WTC11 (cell line): ENCODE measurements at regions not wholly inside any gene's neighbourhood (a gene's known extent, or its start where the extent isn't known, plus 50 kb on each side); places are given as distances from the start of the nearest gene placed in this dataset.
A peak's percentile ranks its signal among the peaks of the same experiment; 100 is the strongest.

ENCODE experiments used
- ATAC-seq: fragments of 200-7000 bp; cut with Tn5 transposase; 2 replicates; pipeline ENCODE4 v1.10.0; 2021; ENCODE audit warnings: mild to moderate bottlenecking, moderate library complexity
- CTCF ChIA-PET: fragments of 300-600 bp; sonication (Branson Sonifier 250); formaldehyde crosslinking; loops from one replicate; lab custom pipeline; 2021; ENCODE audit warnings: antibody characterized with exemption; lab: Charles Lee
- POLR2A ChIA-PET: fragments of 350-600 bp; sonication (Branson Sonifier 250); formaldehyde crosslinking; loops from one replicate; lab custom pipeline; 2021; ENCODE audit warnings: antibody characterized with exemption; lab: Charles Lee
- DNase-seq: peaks from one replicate; pipeline ENCODE4 v3.0.0; 2021; ENCODE audit warnings: low spot score
- H3K27ac Mint-ChIP-seq: 2 replicates; pipeline ENCODE4 v1.8.0; 2021; ENCODE audit warnings: mixed read lengths
- H3K27me3 Mint-ChIP-seq: 2 replicates; pipeline ENCODE4 v1.8.0; 2021; ENCODE audit warnings: low read depth, mild to moderate bottlenecking, moderate library complexity, mixed read lengths
- H3K36me3 Mint-ChIP-seq: 2 replicates; pipeline ENCODE4 v1.8.0; 2021; ENCODE audit warnings: mixed read lengths
- H3K4me1 Mint-ChIP-seq: 2 replicates; pipeline ENCODE4 v1.8.0; 2022; ENCODE audit warnings: mixed read lengths
- H3K4me3 Mint-ChIP-seq: 2 replicates; pipeline ENCODE4 v1.8.0; 2021; ENCODE audit warnings: mild to moderate bottlenecking, moderate library complexity, mixed read lengths
- H3K9me3 Mint-ChIP-seq: 2 replicates; pipeline ENCODE4 v1.8.0; 2021; ENCODE audit warnings: mixed read lengths
- FOXJ3 ChIP-seq: sonication (generic); formaldehyde crosslinking; IDR thresholded peaks from 2 replicates; pipeline ENCODE4 v1.9.0; 2021; ENCODE audit warnings: missing genetic modification reagents, mild to moderate bottlenecking, borderline replicate concordance
- GRHL2 ChIP-seq: fragments of 250-450 bp; sonication (Bioruptor Pico); IDR thresholded peaks from 2 replicates; pipeline ENCODE4 v1.8.0; 2022; ENCODE audit warnings: mild to moderate bottlenecking, moderate library complexity; ENCODE audit not compliant: insufficient replicate concordance, severe bottlenecking
- RELA ChIP-seq: sonication (generic); formaldehyde crosslinking; IDR thresholded peaks from 2 replicates; pipeline ENCODE4 v1.8.1; 2022; ENCODE audit warnings: missing genetic modification reagents, mild to moderate bottlenecking, borderline replicate concordance
- SP1 ChIP-seq: sonication (generic); formaldehyde crosslinking; conservative IDR thresholded peaks from 2 replicates; pipeline ENCODE4 v1.8.1; 2022; ENCODE audit warnings: missing genetic modification reagents
- TP53 ChIP-seq: sonication (generic); formaldehyde crosslinking; IDR thresholded peaks from 2 replicates; pipeline ENCODE4 v1.8.1; 2023; ENCODE audit warnings: mild to moderate bottlenecking, missing genetic modification reagents
- ZNF671 ChIP-seq: fragments of 250-450 bp; sonication (Bioruptor Pico); IDR thresholded peaks from 2 replicates; pipeline ENCODE4 v1.8.0; 2021; ENCODE audit warnings: mild to moderate bottlenecking
- TF ChIP-seq, protein P1 (sequence below): sonication (generic); formaldehyde crosslinking; IDR thresholded peaks from 2 replicates; pipeline ENCODE4 v1.8.1; 2023; ENCODE audit warnings: mild to moderate bottlenecking, missing genetic modification reagents
- TF ChIP-seq, protein P2 (sequence below): sonication (generic); formaldehyde crosslinking; IDR thresholded peaks from 2 replicates; pipeline ENCODE4 v1.8.1; 2023; ENCODE audit warnings: mild to moderate bottlenecking, moderate library complexity, missing genetic modification reagents
- TF ChIP-seq, protein P3 (sequence below): sonication (generic); formaldehyde crosslinking; IDR thresholded peaks from 2 replicates; pipeline ENCODE4 v1.8.0; 2022; ENCODE audit warnings: mild to moderate bottlenecking, missing genetic modification reagents
- TF ChIP-seq, protein P4 (sequence below): fragments of 250-450 bp; sonication (Bioruptor Pico); conservative IDR thresholded peaks from 2 replicates; pipeline ENCODE4 v1.9.0; 2021; ENCODE audit warnings: mild to moderate bottlenecking
- TF ChIP-seq, protein P5 (sequence below): sonication (generic); formaldehyde crosslinking; conservative IDR thresholded peaks from 2 replicates; pipeline ENCODE4 v1.8.1; 2023; ENCODE audit warnings: mild to moderate bottlenecking, low read depth, missing genetic modification reagents, moderate library complexity
- TF ChIP-seq, protein P6 (sequence below): sonication (generic); formaldehyde crosslinking; IDR thresholded peaks from 2 replicates; pipeline ENCODE4 v1.8.1; 2023; ENCODE audit warnings: mild to moderate bottlenecking, missing genetic modification reagents, borderline replicate concordance

DNA sequence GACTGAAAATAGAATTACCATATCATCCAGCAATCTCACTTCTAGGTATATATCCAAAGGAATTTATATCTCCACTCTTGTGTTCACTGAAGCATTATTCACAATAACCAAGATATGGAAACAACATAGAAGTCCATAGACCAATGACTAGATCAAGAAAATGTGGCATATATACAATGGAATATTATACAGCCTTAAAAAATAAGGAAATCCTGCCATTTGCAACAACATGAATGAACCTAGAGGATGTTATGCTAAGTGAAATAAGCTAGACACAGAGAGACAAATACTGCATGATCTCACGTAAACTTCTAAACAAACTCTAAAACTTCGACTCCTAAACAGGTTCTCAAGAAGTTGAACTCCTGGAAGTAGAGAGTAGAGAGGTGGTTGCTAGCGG lies 254.5 kb downstream of the SKIDA1 start:
- ATAC-seq: no peak
- Mint-ChIP-seq H3K9me3 (peaks cover 27% of the 10 kb centered on the region), H3K4me3 (no peak overlapping the region), H3K36me3 (peaks cover 30% of the 10 kb centered on the region), H3K27ac (peak overlapping the region; percentile 36; the same call in 1 of the 2 replicates), H3K27me3 (no peaks in the 10 kb centered on the region), H3K4me1 (peaks cover 5% of the 10 kb centered on the region)
- TF ChIP-seq, protein P1, sequence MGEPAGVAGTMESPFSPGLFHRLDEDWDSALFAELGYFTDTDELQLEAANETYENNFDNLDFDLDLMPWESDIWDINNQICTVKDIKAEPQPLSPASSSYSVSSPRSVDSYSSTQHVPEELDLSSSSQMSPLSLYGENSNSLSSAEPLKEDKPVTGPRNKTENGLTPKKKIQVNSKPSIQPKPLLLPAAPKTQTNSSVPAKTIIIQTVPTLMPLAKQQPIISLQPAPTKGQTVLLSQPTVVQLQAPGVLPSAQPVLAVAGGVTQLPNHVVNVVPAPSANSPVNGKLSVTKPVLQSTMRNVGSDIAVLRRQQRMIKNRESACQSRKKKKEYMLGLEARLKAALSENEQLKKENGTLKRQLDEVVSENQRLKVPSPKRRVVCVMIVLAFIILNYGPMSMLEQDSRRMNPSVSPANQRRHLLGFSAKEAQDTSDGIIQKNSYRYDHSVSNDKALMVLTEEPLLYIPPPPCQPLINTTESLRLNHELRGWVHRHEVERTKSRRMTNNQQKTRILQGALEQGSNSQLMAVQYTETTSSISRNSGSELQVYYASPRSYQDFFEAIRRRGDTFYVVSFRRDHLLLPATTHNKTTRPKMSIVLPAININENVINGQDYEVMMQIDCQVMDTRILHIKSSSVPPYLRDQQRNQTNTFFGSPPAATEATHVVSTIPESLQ: no peak
- TF ChIP-seq, protein P2, sequence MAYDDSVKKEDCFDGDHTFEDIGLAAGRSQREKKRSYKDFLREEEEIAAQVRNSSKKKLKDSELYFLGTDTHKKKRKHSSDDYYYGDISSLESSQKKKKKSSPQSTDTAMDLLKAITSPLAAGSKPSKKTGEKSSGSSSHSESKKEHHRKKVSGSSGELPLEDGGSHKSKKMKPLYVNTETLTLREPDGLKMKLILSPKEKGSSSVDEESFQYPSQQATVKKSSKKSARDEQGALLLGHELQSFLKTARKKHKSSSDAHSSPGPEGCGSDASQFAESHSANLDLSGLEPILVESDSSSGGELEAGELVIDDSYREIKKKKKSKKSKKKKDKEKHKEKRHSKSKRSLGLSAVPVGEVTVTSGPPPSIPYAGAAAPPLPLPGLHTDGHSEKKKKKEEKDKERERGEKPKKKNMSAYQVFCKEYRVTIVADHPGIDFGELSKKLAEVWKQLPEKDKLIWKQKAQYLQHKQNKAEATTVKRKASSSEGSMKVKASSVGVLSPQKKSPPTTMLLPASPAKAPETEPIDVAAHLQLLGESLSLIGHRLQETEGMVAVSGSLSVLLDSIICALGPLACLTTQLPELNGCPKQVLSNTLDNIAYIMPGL (CRISPR knock-in tag): no peak
- TF ChIP-seq, protein P3, sequence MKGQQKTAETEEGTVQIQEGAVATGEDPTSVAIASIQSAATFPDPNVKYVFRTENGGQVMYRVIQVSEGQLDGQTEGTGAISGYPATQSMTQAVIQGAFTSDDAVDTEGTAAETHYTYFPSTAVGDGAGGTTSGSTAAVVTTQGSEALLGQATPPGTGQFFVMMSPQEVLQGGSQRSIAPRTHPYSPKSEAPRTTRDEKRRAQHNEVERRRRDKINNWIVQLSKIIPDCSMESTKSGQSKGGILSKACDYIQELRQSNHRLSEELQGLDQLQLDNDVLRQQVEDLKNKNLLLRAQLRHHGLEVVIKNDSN (CRISPR knock-in tag): no peak
- no peak for TF ChIP-seq ZNF671 (CRISPR knock-in tag)
- no peak for TF ChIP-seq SP1 (CRISPR knock-in tag)
- no peak for TF ChIP-seq RELA (CRISPR knock-in tag)
- TF ChIP-seq TP53 (CRISPR knock-in tag): no peak
- TF ChIP-seq, protein P4, sequence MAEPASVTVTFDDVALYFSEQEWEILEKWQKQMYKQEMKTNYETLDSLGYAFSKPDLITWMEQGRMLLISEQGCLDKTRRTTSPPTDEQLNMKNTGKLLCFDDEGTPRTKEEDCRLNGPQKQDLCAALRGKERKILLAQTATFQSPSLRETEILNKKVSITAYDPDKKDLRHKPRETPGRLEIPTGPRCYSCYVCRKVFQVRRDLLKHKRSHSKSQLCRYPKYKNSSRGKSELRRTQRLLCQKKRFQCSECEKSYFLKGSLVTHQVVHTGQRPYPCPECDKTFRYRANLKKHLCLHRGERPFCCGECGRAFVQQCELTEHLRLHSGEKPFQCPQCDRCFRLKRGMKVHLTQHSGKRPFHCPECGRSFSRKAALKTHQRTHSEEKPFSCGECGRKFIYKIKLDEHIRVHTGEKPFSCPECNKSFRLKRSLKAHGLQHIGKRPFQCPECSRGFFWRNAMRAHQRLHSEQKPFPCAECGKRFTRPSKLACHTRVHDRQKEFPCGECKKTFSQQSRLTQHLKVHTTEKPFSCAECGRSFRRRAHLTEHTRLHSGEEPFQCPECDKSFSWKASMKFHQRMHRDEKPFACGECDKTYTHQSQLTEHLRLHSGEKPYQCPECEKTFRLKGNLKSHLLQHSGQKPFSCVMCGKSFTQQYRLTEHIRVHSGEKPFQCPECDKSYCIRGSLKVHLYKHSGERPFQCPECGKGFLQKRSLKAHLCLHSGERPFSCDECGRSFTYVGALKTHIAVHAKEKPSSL: no peak
- TF ChIP-seq FOXJ3 (CRISPR knock-in tag): no peak
- TF ChIP-seq GRHL2 (CRISPR knock-in tag): no peak
- TF ChIP-seq, protein P5, sequence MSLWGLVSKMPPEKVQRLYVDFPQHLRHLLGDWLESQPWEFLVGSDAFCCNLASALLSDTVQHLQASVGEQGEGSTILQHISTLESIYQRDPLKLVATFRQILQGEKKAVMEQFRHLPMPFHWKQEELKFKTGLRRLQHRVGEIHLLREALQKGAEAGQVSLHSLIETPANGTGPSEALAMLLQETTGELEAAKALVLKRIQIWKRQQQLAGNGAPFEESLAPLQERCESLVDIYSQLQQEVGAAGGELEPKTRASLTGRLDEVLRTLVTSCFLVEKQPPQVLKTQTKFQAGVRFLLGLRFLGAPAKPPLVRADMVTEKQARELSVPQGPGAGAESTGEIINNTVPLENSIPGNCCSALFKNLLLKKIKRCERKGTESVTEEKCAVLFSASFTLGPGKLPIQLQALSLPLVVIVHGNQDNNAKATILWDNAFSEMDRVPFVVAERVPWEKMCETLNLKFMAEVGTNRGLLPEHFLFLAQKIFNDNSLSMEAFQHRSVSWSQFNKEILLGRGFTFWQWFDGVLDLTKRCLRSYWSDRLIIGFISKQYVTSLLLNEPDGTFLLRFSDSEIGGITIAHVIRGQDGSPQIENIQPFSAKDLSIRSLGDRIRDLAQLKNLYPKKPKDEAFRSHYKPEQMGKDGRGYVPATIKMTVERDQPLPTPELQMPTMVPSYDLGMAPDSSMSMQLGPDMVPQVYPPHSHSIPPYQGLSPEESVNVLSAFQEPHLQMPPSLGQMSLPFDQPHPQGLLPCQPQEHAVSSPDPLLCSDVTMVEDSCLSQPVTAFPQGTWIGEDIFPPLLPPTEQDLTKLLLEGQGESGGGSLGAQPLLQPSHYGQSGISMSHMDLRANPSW (CRISPR knock-in tag): no peak
- ChIA-PET POLR2A (no interaction called here), CTCF (interaction anchor here (0.7 kb wide), 1 partner anchor 280 kb away, joined by 3 read pairs; no protein-coding TSS in a partner anchor)
- DNase-seq: no peak

DNA sequence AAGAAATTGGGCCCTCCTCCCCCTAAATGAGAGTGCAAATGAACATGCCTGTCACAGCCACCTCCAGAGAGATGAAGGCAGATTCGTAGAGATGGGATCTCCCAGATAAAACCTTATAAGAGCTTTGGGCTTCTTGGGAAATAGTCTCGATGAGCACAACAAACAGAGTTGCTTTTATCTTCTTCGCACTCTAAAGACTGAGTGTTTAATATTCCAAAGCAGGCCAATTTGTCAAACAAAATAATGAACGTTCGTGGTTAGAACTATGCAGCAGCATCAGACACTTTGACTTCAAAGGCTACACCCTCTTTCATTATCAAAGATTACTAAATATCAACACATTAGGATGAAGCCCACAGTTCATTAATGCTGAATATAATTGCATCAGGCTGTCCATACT lies 256.2 kb downstream of the SKIDA1 start:
- ATAC-seq (no peak), DNase-seq (no peak)
- H3K36me3 Mint-ChIP-seq: peaks cover 27% of the 10 kb centered on the region
- ChIA-PET POLR2A (no interaction called here), CTCF (interaction anchor here (1.2 kb wide), 1 partner anchor 28 kb away, joined by 4 read pairs; no protein-coding TSS in a partner anchor)
- H3K27ac Mint-ChIP-seq: no peak overlapping the region
- H3K4me3 Mint-ChIP-seq: no peak overlapping the region
- no peaks in the 10 kb centered on the region for H3K27me3 Mint-ChIP-seq
- H3K4me1 Mint-ChIP-seq: peaks cover 5% of the 10 kb centered on the region
- H3K9me3 Mint-ChIP-seq: peaks cover 22% of the 10 kb centered on the region
- TF ChIP-seq, protein P6, sequence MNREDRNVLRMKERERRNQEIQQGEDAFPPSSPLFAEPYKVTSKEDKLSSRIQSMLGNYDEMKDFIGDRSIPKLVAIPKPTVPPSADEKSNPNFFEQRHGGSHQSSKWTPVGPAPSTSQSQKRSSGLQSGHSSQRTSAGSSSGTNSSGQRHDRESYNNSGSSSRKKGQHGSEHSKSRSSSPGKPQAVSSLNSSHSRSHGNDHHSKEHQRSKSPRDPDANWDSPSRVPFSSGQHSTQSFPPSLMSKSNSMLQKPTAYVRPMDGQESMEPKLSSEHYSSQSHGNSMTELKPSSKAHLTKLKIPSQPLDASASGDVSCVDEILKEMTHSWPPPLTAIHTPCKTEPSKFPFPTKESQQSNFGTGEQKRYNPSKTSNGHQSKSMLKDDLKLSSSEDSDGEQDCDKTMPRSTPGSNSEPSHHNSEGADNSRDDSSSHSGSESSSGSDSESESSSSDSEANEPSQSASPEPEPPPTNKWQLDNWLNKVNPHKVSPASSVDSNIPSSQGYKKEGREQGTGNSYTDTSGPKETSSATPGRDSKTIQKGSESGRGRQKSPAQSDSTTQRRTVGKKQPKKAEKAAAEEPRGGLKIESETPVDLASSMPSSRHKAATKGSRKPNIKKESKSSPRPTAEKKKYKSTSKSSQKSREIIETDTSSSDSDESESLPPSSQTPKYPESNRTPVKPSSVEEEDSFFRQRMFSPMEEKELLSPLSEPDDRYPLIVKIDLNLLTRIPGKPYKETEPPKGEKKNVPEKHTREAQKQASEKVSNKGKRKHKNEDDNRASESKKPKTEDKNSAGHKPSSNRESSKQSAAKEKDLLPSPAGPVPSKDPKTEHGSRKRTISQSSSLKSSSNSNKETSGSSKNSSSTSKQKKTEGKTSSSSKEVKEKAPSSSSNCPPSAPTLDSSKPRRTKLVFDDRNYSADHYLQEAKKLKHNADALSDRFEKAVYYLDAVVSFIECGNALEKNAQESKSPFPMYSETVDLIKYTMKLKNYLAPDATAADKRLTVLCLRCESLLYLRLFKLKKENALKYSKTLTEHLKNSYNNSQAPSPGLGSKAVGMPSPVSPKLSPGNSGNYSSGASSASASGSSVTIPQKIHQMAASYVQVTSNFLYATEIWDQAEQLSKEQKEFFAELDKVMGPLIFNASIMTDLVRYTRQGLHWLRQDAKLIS (CRISPR knock-in tag): no peak
- TF ChIP-seq, all 79 proteins: peak for 0
